ENCODE measurements at regions not wholly inside any gene's neighbourhood (a gene's known extent, or its start where the extent isn't known, plus 50 kb on each side); places are given as distances from the start of the nearest gene placed in this dataset.

DNA sequence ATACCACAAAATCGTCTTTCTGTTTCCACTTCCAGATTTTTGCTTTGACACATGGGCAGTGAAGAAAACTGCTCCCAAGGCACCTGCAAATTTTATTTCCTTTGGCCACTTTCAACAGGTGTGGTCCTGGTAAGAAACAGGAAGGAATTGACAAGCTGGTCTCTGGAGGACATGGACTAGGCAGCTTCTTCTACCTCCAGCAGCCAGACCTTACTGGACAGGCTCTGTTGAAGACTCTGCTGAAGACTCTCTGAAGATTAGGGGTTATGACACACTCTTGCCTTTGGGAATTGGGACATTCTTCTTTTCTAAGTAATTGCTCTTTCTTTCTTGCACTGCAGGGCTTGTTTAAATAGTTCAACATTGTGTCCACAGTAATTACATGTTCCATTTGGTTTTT is 147.7 kb upstream of the DCBLD2 start:
- Mint-ChIP-seq H3K27me3 (no peaks in the 10 kb centered on the region), H3K36me3 (no peaks in the 10 kb centered on the region), H3K4me3 (no peak overlapping the region), H3K9me3 (peaks cover 0 to 8% (median 1%) of the 10 kb centered on the region in 7 donors), H3K4me1 (no peaks in the 10 kb centered on the region), H3K27ac (no peak overlapping the region)
- no peak for DNase-seq
- ATAC-seq (ENCODE audit: low read depth in 2 of 2) = no peak

GRCh38 chr3:99041747-99042146 is 140.3 kb upstream of the DCBLD2 start:
- Mint-ChIP-seq H3K4me3 (no peak overlapping the region), H3K9me3 (peaks cover 0 to 12% (median 4%) of the 10 kb centered on the region in 7 donors), H3K36me3 (no peaks in the 10 kb centered on the region), H3K4me1 (no peaks in the 10 kb centered on the region), H3K27me3 (no peaks in the 10 kb centered on the region), H3K27ac (no peak overlapping the region)
- DNase-seq (no peak), ATAC-seq (ENCODE audit: low read depth in 2 of 2) (no peak)

DNA sequence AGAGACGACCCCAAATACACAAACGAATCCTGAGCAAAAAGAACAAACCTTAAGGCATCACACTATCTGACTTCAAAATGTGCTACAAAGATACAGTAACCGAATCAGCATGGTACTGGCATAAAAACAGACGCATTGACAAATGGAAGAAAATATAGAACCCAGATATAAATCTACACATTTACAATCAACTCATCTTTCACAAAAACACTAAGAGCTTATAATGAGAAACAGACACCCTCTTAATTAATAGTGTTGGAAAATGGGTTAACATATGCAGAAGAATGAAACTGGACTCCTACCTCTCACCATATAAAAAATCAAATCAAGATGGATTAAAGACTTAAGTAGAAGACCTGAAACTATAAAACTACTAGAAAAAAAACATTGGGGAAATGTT is 130.3 kb upstream of the DCBLD2 start:
- H3K36me3 Mint-ChIP-seq = peaks cover 6 to 9% of the 10 kb centered on the region in 2 donors
- H3K27me3 Mint-ChIP-seq = peaks cover 0 to 14% (median 0%) of the 10 kb centered on the region in 3 donors
- H3K27ac Mint-ChIP-seq = no peak overlapping the region
- H3K4me1 Mint-ChIP-seq = no peaks in the 10 kb centered on the region
- H3K4me3 Mint-ChIP-seq = no peak overlapping the region
- H3K9me3 Mint-ChIP-seq = peaks cover 4 to 37% (median 14%) of the 10 kb centered on the region in 7 donors
- ATAC-seq (ENCODE audit: low read depth in 2 of 2) (no peak), DNase-seq (no peak)

DNA sequence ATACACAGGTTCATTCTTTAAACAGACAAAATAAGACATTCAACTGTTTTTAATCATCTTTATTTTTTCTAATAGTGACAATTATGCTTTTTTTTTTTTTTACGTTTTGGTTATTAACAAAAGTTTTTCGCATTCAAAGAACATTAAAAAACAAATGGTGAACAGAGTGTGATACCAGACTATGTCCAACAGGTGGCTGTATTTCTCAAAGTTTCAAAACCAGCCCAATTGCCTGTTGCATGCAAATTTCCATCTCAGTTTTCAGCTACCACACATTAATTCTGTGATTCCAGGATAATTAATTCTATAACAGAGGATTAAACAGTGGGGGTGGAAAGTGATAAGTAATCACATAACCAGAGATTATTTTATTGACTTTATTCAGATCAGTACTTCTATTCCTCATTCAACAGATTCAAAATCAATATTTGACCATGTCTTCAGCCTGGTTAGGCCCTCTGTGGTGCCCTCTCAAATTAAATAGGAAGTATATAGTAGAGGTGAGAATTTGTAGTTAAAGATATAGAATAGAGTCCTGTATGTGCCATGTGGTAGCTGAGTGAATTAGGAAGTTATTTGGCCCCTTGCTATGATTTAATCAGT is 122.2 kb upstream of the DCBLD2 start:
- Mint-ChIP-seq H3K27ac (no peak overlapping the region), H3K36me3 (peaks cover 9 to 12% of the 10 kb centered on the region in 2 donors), H3K27me3 (peaks cover 11 to 18% (median 15%) of the 10 kb centered on the region in 3 donors), H3K4me3 (no peak overlapping the region), H3K9me3 (peaks cover 4 to 23% (median 14%) of the 10 kb centered on the region in 7 donors), H3K4me1 (no peaks in the 10 kb centered on the region)
- no peak for DNase-seq
- ATAC-seq (ENCODE audit: low read depth in 2 of 2) = no peak

DNA sequence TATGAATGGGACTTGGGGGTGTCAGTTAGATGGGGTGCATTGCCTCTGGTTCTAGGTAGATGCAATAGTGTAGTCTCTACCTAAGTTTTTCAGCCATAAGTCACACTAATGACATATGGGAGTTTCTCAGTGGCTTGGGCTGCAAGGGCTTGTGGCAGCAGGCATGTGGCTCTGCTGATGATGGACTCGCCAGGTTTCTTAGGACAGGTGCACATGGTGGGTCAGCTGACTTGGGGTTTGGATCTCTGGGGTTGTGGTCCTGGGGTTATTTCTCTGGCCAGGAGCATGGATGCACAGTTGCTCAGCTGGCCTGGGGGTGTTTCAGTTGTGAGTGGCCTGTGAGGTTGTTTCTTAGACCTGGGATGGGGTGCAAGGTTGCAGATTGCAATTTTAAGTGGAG is 120.0 kb upstream of the DCBLD2 start:
- Mint-ChIP-seq H3K27ac (peak overlapping the region in 1 of 6 donors; percentile 53), H3K27me3 (peaks cover 11 to 12% (median 11%) of the 10 kb centered on the region in 3 donors), H3K4me1 (no peaks in the 10 kb centered on the region), H3K36me3 (peaks cover 0 to 6% of the 10 kb centered on the region in 2 donors), H3K9me3 (peaks cover 0 to 5% (median 0%) of the 10 kb centered on the region in 7 donors), H3K4me3 (no peak overlapping the region)
- DNase-seq = no peak
- no peak for ATAC-seq (ENCODE audit: low read depth in 2 of 2)

- H3K36me3 Mint-ChIP-seq = no peaks in the 10 kb centered on the region
Measured at GRCh38 chr3:99016452-99016851, 115.0 kb upstream of the DCBLD2 start.

DNA sequence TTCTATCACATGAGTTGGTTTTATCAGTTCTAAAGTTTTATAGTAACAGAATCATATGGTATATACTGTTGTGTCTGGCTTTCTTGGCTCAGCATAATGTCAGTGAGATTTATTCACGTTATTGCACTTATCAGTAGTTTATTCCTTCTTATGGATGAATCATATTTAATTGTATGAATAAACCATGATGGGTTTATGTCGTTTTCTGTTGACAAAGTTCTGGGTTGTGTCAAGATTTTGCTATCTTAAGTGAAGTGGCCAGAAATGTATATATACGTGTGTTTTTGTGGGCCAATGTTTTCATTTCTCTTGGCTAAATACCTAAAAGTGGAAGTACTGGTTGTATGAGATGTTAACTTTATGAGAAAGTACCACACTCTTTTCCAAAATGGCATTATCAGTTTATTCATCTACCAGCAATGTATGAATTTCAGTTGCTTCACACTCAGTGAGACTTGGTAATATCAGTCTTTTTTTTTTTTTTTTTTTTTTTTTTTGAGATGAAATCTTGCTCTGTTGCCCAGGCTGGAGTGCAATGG is 112.4 kb upstream of the DCBLD2 start:
- Mint-ChIP-seq H3K36me3 (no peaks in the 10 kb centered on the region), H3K9me3 (no peaks in the 10 kb centered on the region), H3K27me3 (no peaks in the 10 kb centered on the region), H3K4me3 (no peak overlapping the region), H3K4me1 (peaks cover 10 to 15% (median 11%) of the 10 kb centered on the region in 3 donors), H3K27ac (no peak overlapping the region)
- no peak for DNase-seq
- ATAC-seq (ENCODE audit: low read depth in 2 of 2) = no peak

More at GRCh38 chr3:99016452-99016851, 115.0 kb upstream of the DCBLD2 start:
- DNase-seq (no peak), ATAC-seq (ENCODE audit: low read depth in 2 of 2) (no peak)
- Mint-ChIP-seq H3K9me3 (no peaks in the 10 kb centered on the region), H3K4me1 (peaks cover 10 to 15% (median 11%) of the 10 kb centered on the region in 3 donors), H3K27me3 (no peaks in the 10 kb centered on the region), H3K27ac (no peak overlapping the region), H3K4me3 (no peak overlapping the region)

GRCh38 chr3:99013077-99013476 is 111.6 kb upstream of the DCBLD2 start:
- Mint-ChIP-seq H3K36me3 (no peaks in the 10 kb centered on the region), H3K9me3 (no peaks in the 10 kb centered on the region), H3K27ac (no peak overlapping the region), H3K4me1 (peaks cover 10 to 15% (median 11%) of the 10 kb centered on the region in 3 donors), H3K4me3 (no peak overlapping the region), H3K27me3 (no peaks in the 10 kb centered on the region)
- no peak for DNase-seq
- no peak for ATAC-seq (ENCODE audit: low read depth in 2 of 2)

DNA sequence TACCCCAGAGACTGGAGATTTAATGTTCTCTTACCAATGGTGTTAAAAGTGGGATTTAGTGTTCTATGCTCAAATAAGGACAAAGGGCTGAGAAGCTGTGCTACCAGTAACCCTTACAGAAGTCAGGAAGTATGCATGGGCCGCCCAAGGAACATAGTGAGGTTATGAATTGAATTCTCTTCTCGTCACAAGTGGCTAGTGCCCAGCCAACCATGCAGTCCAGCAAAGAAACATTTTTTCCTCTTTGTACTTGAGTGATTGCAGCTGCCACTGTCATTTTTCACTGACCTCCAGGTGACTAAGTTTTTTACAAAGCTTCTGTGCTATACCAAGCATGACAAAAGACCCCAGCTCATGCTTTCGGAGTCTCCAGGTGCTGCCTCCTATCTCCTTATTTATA is 110.6 kb upstream of the DCBLD2 start:
- DNase-seq = no peak
- H3K27me3 Mint-ChIP-seq = no peaks in the 10 kb centered on the region
- H3K9me3 Mint-ChIP-seq = no peaks in the 10 kb centered on the region
- no peak overlapping the region for H3K4me3 Mint-ChIP-seq
- H3K4me1 Mint-ChIP-seq = peaks cover 10 to 15% (median 11%) of the 10 kb centered on the region in 3 donors
- peak overlapping the region in 1 of 6 donors; percentile 0 for H3K27ac Mint-ChIP-seq
- H3K36me3 Mint-ChIP-seq = no peaks in the 10 kb centered on the region
- no peak for ATAC-seq (ENCODE audit: low read depth in 2 of 2)

DNA sequence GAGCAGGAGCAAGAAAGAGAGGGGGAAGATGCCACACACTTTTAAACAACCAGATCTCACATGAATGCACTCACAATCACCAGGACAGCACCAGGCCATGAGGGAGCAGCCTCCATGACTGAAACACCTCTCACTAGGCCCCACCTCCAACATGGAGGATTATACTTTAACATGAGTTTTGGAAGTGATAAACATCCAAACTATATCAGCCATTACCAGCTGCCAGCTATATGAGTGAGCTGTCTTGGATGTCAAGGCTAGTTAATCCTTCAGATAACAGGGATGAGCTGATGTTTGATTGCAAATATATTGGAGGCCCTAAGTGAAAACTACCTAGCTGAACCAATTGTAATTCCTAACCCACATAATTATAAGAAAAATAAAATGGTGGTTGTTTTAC is 108.4 kb upstream of the DCBLD2 start:
- Mint-ChIP-seq H3K4me1 (peaks cover 10 to 15% (median 11%) of the 10 kb centered on the region in 3 donors), H3K9me3 (no peaks in the 10 kb centered on the region), H3K27ac (no peak overlapping the region), H3K36me3 (no peaks in the 10 kb centered on the region), H3K4me3 (no peak overlapping the region), H3K27me3 (no peaks in the 10 kb centered on the region)
- no peak for DNase-seq
- no peak for ATAC-seq (ENCODE audit: low read depth in 2 of 2)

DNA sequence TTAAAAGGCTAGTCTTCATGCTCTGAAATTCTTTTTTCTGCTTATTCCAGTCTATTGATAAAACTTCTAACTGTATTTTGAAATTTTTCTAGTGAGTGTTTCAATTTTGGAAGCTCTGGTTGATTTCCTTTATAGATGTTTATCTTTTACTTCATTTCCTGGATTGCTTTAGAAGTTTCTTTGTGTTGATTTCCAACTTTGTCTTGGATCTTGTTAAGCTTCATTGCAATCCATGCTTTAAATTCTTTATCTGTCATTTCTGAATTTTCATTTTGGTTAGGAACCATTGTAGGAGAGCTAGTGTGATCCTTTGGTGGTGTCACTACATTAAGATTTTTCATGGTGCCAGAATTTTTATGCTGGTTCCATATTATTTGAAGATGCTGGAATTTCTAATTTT is 105.2 kb upstream of the DCBLD2 start:
- no peaks in the 10 kb centered on the region for H3K36me3 Mint-ChIP-seq
- H3K4me1 Mint-ChIP-seq = peaks cover 0 to under 1% (median under 1%) of the 10 kb centered on the region in 3 donors
- no peak for DNase-seq
- H3K9me3 Mint-ChIP-seq = peaks cover 0 to 10% (median 0%) of the 10 kb centered on the region in 7 donors
- H3K27me3 Mint-ChIP-seq = peaks cover under 1 to 6% (median 3%) of the 10 kb centered on the region in 3 donors
- no peak for ATAC-seq (ENCODE audit: low read depth in 2 of 2)
- H3K4me3 Mint-ChIP-seq = no peak overlapping the region
- H3K27ac Mint-ChIP-seq = no peak overlapping the region

DNA sequence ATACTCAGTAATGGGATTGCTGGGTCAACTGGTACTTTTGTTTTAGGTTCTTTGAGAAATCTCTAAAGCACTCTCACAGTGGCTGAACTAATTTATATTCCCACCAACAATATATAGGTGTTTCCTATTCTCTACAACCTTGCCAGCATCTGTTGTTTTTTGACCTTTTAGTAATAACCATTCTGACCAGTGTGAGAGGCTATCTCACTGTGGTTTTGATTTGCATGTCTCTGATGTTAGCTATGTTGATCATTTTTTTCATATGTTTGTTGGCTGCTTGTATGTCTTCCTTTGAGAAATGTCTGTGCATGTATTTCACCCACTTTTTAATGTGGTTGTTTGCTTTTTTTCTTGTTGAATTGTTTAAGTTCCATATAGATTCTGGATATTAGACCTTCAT is 98.2 kb upstream of the DCBLD2 start:
- DNase-seq = no peak
- no peak overlapping the region for H3K27ac Mint-ChIP-seq
- no peaks in the 10 kb centered on the region for H3K36me3 Mint-ChIP-seq
- no peaks in the 10 kb centered on the region for H3K4me1 Mint-ChIP-seq
- no peak overlapping the region for H3K4me3 Mint-ChIP-seq
- ATAC-seq (ENCODE audit: low read depth in 2 of 2) = no peak
- H3K9me3 Mint-ChIP-seq = peaks cover 0 to 14% (median 0%) of the 10 kb centered on the region in 7 donors
- peaks cover 11 to 18% (median 13%) of the 10 kb centered on the region in 3 donors for H3K27me3 Mint-ChIP-seq

- Mint-ChIP-seq H3K4me1 (no peaks in the 10 kb centered on the region), H3K27ac (no peak overlapping the region), H3K9me3 (peaks cover 0 to 12% (median 2%) of the 10 kb centered on the region in 7 donors), H3K4me3 (no peak overlapping the region), H3K36me3 (no peaks in the 10 kb centered on the region), H3K27me3 (peaks cover 0 to 14% (median 7%) of the 10 kb centered on the region in 3 donors)
- ATAC-seq (ENCODE audit: low read depth in 2 of 2) (no peak), DNase-seq (no peak)
Measured at GRCh38 chr3:98994128-98994762, 92.8 kb upstream of the DCBLD2 start.

DNA sequence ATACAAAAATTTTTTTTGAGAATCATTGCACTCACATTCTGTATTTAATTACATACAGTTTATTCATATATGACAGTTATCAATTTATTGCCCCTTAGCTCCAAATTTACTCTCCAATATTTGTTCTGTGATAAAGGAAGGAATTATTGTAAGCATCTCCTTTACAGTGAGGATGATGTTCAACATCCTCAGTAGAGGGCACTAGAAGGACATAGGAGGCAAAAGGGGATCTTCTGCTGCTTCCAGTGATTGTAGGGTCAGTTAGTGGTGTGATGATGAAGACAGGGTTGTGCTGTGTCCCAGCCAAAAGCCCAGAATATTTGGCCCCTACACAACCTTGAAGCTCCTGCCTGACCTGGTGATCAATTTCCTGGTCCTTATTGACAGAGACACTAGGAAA is 89.9 kb upstream of the DCBLD2 start:
- no peaks in the 10 kb centered on the region for H3K4me1 Mint-ChIP-seq
- no peaks in the 10 kb centered on the region for H3K36me3 Mint-ChIP-seq
- peaks cover 0 to 13% (median 0%) of the 10 kb centered on the region in 3 donors for H3K27me3 Mint-ChIP-seq
- peaks cover 0 to 12% (median 4%) of the 10 kb centered on the region in 7 donors for H3K9me3 Mint-ChIP-seq
- no peak overlapping the region for H3K27ac Mint-ChIP-seq
- no peak overlapping the region for H3K4me3 Mint-ChIP-seq
- no peak for ATAC-seq (ENCODE audit: low read depth in 2 of 2)
- no peak for DNase-seq

Measured in naive B cell (primary cell).